ENCODE measurements at regions not wholly inside any gene's neighbourhood (a gene's known extent, or its start where the extent isn't known, plus 50 kb on each side); places are given as distances from the start of the nearest gene placed in this dataset.

GRCh38 chr17:13334374-13334773 is 267.4 kb downstream of the HS3ST3A1 start:
- no peak for TF ChIP-seq CTCF (IDR thresholded peaks at IDR 0.05)
- TF ChIP-seq EP300 (IDR thresholded peaks at IDR 0.05) = no peak
